ENCODE measurements at regions not wholly inside any gene's neighbourhood (a gene's known extent, or its start where the extent isn't known, plus 50 kb on each side); places are given as distances from the start of the nearest gene placed in this dataset.

DNA sequence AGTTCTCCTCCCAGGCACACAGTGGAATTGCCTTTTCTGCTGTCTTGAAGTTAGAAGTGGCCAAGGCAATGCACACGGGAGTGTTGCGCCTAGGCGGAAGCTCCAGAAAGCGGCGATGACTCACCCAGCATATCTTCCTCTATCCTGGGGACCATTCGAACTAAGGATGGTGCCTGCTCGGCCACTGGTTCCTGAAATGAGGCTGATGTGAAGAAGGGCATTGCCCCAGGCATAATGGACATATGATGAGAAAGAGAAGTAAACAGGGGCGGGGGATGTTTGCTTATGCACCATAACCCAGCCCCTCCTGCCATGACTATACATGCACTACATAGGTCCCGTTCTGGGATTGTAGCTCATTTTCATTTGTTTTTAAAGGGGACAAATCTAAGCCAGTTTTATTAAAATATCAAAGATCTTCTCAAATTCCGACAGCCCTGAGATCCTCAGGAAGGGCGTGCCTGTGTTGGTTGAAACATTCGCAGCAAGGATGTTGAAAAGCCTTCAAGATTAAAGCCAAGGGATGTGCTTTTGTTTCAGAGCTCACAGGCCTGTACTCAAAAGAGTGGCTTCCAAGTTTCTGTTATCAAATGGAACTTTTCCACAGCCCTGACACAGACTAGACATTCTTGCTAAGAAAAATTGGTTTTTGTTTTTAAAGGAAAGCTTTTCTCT, 218.5 kb downstream of the LY86 start:
- Histone ChIP-seq H3K36me3 (replicated peaks; ENCODE audit: insufficient read depth, low read depth) (no peaks in the 10 kb centered on the region), H4K20me1 (ENCODE audit: insufficient read depth, poor library complexity, severe bottlenecking) (no peaks in the 10 kb centered on the region), H3K9me3 (ENCODE audit: low read depth) (no peaks in the 10 kb centered on the region), H3K4me2 (no peak overlapping the region), H2AFZ (no peak overlapping the region), H3K4me1 (ENCODE audit: insufficient read depth) (no peaks in the 10 kb centered on the region), H3K4me3 (no peak overlapping the region), H3K27me3 (no peaks in the 10 kb centered on the region), H3K27ac (no peak overlapping the region), H3K9me2 (replicated peaks; ENCODE audit: insufficient read depth) (no peaks in the 10 kb centered on the region), H3K79me2 (no peaks in the 10 kb centered on the region)
- DNase-seq (ENCODE audit: low spot score) = no peak
- WGBS (ENCODE audit: low lambda C conversion rate, missing lambda C conversion rate) = 89% methylated on average over 12 of the region's 12 CpGs
- TF ChIP-seq EZH2phosphoT487 (IDR thresholded peaks at IDR 0.05; ENCODE audit: low read depth, severe bottlenecking, unreplicated experiment) = no peak
- TF ChIP-seq, protein P1, sequence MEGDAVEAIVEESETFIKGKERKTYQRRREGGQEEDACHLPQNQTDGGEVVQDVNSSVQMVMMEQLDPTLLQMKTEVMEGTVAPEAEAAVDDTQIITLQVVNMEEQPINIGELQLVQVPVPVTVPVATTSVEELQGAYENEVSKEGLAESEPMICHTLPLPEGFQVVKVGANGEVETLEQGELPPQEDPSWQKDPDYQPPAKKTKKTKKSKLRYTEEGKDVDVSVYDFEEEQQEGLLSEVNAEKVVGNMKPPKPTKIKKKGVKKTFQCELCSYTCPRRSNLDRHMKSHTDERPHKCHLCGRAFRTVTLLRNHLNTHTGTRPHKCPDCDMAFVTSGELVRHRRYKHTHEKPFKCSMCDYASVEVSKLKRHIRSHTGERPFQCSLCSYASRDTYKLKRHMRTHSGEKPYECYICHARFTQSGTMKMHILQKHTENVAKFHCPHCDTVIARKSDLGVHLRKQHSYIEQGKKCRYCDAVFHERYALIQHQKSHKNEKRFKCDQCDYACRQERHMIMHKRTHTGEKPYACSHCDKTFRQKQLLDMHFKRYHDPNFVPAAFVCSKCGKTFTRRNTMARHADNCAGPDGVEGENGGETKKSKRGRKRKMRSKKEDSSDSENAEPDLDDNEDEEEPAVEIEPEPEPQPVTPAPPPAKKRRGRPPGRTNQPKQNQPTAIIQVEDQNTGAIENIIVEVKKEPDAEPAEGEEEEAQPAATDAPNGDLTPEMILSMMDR (IDR thresholded peaks at IDR 0.05; ENCODE audit: poor library complexity) = no peak
- no peak for TF ChIP-seq EZH2 (IDR thresholded peaks at IDR 0.05; ENCODE audit: borderline replicate concordance)

DNA sequence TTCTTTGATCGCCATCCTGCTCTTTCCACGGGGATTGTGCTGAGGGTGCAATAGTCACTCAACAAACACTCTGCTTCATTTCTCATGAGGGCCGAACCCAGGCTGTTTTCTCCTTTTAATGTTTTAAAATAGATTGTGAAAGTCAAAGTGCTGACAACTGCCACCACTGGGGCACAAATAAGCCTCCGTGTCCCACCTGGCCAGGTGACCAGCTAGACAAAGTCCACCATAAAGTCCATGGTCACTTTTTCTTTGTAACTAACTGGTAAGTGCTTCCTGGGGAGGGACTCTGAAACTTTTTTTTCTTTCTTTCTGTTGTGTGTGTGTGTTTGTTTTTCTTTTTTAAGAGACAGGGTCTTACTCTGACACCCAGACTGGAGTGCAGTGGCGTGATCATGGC, 219.8 kb downstream of the LY86 start:
- WGBS (ENCODE audit: low lambda C conversion rate, missing lambda C conversion rate) = 84% methylated on average over 5 of the region's 5 CpGs
- Histone ChIP-seq H3K9me3 (ENCODE audit: low read depth) (no peaks in the 10 kb centered on the region), H3K4me2 (no peak overlapping the region), H3K4me3 (no peak overlapping the region), H3K27me3 (no peaks in the 10 kb centered on the region), H3K4me1 (ENCODE audit: insufficient read depth) (no peaks in the 10 kb centered on the region), H4K20me1 (ENCODE audit: insufficient read depth, poor library complexity, severe bottlenecking) (no peaks in the 10 kb centered on the region), H3K36me3 (replicated peaks; ENCODE audit: insufficient read depth, low read depth) (no peaks in the 10 kb centered on the region), H3K27ac (no peak overlapping the region), H3K79me2 (no peaks in the 10 kb centered on the region), H3K9me2 (replicated peaks; ENCODE audit: insufficient read depth) (no peaks in the 10 kb centered on the region), H2AFZ (no peak overlapping the region)
- no peak for TF ChIP-seq EZH2 (IDR thresholded peaks at IDR 0.05; ENCODE audit: borderline replicate concordance)
- TF ChIP-seq, protein P1 (IDR thresholded peaks at IDR 0.05; ENCODE audit: poor library complexity) = no peak
- TF ChIP-seq EZH2phosphoT487 (IDR thresholded peaks at IDR 0.05; ENCODE audit: low read depth, severe bottlenecking, unreplicated experiment) = no peak
- no peak for DNase-seq (ENCODE audit: low spot score)

DNA sequence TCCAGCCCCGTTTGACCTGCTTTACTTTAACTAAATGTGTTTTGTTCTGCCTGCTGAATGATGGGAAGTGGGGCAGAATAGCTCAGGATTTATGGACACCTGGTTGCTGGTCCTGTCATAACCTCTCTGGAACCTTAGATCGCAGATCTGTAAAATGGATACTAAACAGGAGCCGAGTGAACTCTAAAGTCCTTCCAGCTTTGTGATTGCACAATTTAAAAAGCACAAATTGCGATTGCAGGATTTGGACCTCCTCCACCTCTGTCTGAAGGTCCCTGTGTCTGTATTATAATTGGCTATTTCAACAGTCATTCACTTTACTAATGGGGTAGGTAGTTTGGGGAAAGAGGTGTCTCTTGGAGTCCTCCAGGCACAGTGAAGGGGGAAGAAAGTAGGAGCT, 220.4 kb downstream of the LY86 start:
- Histone ChIP-seq H4K20me1 (ENCODE audit: insufficient read depth, poor library complexity, severe bottlenecking) (no peaks in the 10 kb centered on the region), H3K4me3 (no peak overlapping the region), H2AFZ (no peak overlapping the region), H3K9me2 (replicated peaks; ENCODE audit: insufficient read depth) (no peaks in the 10 kb centered on the region), H3K27me3 (no peaks in the 10 kb centered on the region), H3K4me1 (ENCODE audit: insufficient read depth) (no peaks in the 10 kb centered on the region), H3K4me2 (no peak overlapping the region), H3K79me2 (no peaks in the 10 kb centered on the region), H3K27ac (no peak overlapping the region), H3K36me3 (replicated peaks; ENCODE audit: insufficient read depth, low read depth) (no peaks in the 10 kb centered on the region), H3K9me3 (ENCODE audit: low read depth) (no peaks in the 10 kb centered on the region)
- no peak for DNase-seq (ENCODE audit: low spot score)
- 74% methylated on average over 4 of the region's 4 CpGs for WGBS (ENCODE audit: low lambda C conversion rate, missing lambda C conversion rate)
- TF ChIP-seq EZH2phosphoT487 (IDR thresholded peaks at IDR 0.05; ENCODE audit: low read depth, severe bottlenecking, unreplicated experiment) (no peak), EZH2 (IDR thresholded peaks at IDR 0.05; ENCODE audit: borderline replicate concordance) (no peak)
- TF ChIP-seq, protein P1 (IDR thresholded peaks at IDR 0.05; ENCODE audit: poor library complexity) = no peak
